ENCODE measurements at regions not wholly inside any gene's neighbourhood (a gene's known extent, or its start where the extent isn't known, plus 50 kb on each side); places are given as distances from the start of the nearest gene placed in this dataset.

DNA sequence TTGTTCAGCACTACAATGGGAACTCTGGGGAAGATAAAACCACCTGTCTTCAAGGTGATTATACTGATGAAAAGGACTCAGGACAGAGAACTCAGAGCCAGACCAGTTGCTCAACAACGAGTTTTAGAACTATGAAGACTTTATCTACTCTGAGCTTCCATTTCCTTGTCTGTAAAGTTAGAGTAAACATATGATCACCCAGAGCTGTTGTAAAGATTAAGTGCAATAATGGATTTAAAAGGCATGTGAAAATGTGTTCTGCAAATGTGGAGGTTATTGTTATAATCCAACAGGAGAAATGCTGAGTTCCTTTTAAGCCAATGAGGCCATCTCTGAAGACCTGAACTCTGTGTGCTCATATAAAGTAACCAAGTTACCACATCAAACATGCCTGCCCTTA is 139.7 kb upstream of the CMC1 start:
- no peak overlapping the region for H3K4me3 ChIP-seq (ENCODE audit: low read length)

DNA sequence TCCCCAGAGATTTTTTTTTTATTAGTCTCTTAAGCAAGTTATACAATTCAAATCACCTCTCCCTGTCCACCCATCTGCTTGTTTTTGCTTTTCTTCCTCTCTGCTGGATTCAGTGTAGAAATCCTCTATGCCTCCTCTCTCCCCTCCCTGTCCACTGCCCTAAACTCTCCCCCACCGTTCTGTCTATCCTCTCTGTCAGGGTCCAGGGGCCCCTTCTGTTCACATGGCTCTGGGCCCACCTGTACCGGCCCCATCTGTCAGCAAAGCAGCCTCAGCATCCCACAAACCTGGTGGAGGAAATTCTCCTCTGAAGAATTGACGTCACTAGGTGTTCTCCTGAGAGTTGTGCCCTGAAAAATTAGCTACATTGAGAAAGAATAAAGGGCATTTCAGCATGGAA is 137.6 kb upstream of the CMC1 start:
- H3K4me3 ChIP-seq (ENCODE audit: low read length) = no peak overlapping the region
- DNase-seq (ENCODE audit: low read depth) = no peak
- TF ChIP-seq, protein P1, sequence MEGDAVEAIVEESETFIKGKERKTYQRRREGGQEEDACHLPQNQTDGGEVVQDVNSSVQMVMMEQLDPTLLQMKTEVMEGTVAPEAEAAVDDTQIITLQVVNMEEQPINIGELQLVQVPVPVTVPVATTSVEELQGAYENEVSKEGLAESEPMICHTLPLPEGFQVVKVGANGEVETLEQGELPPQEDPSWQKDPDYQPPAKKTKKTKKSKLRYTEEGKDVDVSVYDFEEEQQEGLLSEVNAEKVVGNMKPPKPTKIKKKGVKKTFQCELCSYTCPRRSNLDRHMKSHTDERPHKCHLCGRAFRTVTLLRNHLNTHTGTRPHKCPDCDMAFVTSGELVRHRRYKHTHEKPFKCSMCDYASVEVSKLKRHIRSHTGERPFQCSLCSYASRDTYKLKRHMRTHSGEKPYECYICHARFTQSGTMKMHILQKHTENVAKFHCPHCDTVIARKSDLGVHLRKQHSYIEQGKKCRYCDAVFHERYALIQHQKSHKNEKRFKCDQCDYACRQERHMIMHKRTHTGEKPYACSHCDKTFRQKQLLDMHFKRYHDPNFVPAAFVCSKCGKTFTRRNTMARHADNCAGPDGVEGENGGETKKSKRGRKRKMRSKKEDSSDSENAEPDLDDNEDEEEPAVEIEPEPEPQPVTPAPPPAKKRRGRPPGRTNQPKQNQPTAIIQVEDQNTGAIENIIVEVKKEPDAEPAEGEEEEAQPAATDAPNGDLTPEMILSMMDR (conservative IDR thresholded peaks at IDR 0.05; ENCODE audit: low read depth, low read length) = no peak

More for the DNA sequence above, 139.7 kb upstream of the CMC1 start:
- TF ChIP-seq, protein P1 (conservative IDR thresholded peaks at IDR 0.05; ENCODE audit: low read depth, low read length) = no peak
- DNase-seq (ENCODE audit: low read depth) = no peak

DNA sequence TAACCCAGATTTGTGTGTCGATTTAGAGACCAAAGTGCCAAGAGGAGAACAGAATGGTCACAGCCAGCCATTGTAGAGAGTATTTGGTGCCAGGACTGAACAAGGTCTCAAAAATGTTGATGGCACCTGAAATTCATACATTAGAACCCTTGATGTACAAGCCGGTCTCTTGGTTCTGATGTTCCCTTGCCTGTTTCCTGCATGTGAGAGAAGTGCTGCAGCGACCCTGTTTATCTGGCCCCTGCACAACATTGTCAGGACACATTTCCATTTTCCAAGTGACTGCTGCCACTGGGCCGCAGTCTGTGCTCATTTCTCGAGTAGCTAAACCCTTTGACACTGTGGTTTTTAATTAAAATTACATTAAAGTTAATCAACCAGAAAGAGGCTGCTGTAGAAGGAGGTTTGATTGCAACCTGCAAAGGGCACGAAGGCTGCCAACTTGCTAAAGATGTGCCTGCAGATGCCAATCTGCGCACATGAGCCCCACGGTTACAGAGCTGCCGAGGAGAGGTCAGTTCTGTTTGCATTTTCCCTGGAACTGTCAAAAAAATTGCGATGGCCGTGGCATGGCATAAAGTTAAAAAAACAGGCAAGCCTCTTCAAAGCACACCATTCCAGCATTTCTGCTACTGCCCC is 136.4 kb upstream of the CMC1 start:
- TF ChIP-seq, protein P1 (conservative IDR thresholded peaks at IDR 0.05; ENCODE audit: low read depth, low read length) = no peak
- DNase-seq (ENCODE audit: low read depth) = no peak
- H3K4me3 ChIP-seq (ENCODE audit: low read length) = no peak overlapping the region

DNA sequence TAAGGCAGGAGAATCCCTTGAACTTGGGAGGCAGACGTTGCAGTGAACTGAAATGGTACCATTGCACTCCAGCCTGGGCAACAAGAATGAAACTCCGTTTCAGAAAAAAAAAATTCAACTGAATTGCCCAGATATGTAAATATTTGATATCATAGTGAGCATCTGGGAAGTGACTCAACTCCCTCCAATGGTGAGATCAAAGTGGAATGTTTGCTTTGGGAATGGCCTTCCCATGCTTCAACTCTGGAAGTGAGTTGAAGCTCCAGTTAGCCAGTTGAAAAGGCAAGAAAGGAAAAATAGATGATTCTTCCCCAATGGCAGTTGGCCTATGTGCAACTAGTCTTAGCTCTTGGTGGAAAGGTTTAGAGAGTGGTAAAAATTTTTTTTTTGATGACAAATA is 131.6 kb upstream of the CMC1 start:
- no peak overlapping the region for H3K4me3 ChIP-seq (ENCODE audit: low read length)
- no peak for DNase-seq (ENCODE audit: low read depth)
- TF ChIP-seq, protein P1 (conservative IDR thresholded peaks at IDR 0.05; ENCODE audit: low read depth, low read length) = no peak

DNA sequence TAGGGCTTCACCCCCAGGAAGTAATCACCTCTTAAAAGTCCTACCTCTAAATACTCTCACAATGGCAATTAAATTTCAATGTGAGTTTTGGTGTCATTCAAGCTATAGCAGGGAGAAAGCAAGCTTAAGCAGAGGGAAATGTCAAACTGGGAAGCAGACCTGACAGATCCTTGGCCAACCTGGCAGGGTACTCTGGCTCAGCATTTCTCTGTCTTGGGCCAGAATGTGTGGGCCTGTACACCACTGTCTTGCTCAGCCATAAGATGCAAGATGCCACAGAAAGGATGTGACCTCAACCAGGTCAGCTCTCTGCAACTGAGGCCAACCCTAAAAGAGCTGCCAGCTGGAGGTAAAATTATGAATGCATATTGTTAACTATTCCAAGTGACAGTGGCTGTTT is 130.6 kb upstream of the CMC1 start:
- no peak for DNase-seq (ENCODE audit: low read depth)
- H3K4me3 ChIP-seq (ENCODE audit: low read length) = no peak overlapping the region
- TF ChIP-seq, protein P1 (conservative IDR thresholded peaks at IDR 0.05; ENCODE audit: low read depth, low read length) = no peak

DNA sequence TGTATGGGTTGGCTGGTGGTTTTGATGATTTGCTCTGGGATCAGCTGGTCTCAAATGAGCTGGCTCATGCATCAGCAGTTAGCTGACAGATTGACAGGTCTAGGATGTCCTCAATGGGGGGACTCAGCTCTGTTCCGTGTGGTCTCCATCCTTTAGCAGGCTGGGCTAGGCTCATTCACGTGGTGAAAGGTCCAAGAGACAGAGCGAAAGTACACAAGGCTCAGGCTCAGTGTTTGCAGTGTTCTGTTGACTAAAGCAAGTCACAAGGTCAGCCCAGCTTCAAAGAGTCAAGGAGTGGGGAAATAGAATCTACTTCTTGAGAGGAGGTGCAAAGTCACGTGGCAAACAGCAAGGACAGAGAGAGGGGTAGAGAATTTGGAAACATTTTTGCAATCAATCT is 126.5 kb upstream of the CMC1 start:
- TF ChIP-seq, protein P1 (conservative IDR thresholded peaks at IDR 0.05; ENCODE audit: low read depth, low read length) = no peak
- H3K4me3 ChIP-seq (ENCODE audit: low read length) = no peak overlapping the region
- DNase-seq (ENCODE audit: low read depth) = no peak

DNA sequence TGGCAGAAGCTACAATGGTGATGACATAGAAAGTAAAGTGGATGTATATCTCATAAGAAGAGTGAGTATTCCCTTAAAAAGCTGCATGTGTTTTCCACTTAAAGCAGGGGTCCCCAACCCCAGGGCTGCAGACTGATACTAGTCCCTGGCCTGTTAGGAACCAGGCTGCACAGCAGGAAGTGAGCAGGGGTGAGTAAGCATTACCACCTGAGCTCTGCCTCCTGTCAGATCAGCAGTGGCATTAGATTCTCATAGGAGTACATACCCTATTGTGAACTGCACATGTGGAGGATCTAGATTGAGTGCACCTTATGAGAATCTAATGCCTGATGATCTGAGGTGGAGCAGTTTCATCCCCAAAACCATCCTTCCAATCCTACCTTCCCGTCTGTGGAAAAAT is 126.1 kb upstream of the CMC1 start:
- no peak for DNase-seq (ENCODE audit: low read depth)
- TF ChIP-seq, protein P1 (conservative IDR thresholded peaks at IDR 0.05; ENCODE audit: low read depth, low read length) = no peak
- no peak overlapping the region for H3K4me3 ChIP-seq (ENCODE audit: low read length)
